ENCODE measurements at regions not wholly inside any gene's neighbourhood (a gene's known extent, or its start where the extent isn't known, plus 50 kb on each side); places are given as distances from the start of the nearest gene placed in this dataset.

DNA sequence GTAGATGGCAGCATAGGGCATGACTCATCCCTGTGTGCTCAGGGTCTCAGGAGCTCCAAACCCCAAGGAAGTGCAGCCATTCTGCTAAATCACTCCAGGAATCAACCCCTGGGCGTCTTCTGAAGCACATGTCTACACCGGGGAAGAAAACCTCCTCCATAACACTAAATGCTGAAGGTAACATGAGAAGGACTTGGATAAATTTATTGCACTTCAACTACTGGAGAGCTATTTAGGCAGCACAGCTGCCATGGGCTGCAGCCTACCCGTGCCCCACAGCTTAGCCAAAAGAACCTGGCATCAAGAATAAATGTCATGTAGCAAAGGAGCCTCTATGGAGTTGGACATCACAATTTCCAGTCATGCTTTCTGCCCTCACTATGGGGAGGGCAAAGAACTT lies 141.7 kb downstream of the GPCPD1 start:
- Histone ChIP-seq H3K9me3 (no peaks in the 10 kb centered on the region), H3K36me3 (ENCODE audit: insufficient read depth in 1 of 2, low read depth in 1 of 2) (no peaks in the 10 kb centered on the region), H3K4me3 (no peak overlapping the region), H3K4me1 (no peaks in the 10 kb centered on the region), H3K27me3 (ENCODE audit: insufficient read depth in 3 of 3, low read length in 2 of 3) (no peaks in the 10 kb centered on the region), H3K27ac (no peak overlapping the region)
- TF ChIP-seq, protein P1, sequence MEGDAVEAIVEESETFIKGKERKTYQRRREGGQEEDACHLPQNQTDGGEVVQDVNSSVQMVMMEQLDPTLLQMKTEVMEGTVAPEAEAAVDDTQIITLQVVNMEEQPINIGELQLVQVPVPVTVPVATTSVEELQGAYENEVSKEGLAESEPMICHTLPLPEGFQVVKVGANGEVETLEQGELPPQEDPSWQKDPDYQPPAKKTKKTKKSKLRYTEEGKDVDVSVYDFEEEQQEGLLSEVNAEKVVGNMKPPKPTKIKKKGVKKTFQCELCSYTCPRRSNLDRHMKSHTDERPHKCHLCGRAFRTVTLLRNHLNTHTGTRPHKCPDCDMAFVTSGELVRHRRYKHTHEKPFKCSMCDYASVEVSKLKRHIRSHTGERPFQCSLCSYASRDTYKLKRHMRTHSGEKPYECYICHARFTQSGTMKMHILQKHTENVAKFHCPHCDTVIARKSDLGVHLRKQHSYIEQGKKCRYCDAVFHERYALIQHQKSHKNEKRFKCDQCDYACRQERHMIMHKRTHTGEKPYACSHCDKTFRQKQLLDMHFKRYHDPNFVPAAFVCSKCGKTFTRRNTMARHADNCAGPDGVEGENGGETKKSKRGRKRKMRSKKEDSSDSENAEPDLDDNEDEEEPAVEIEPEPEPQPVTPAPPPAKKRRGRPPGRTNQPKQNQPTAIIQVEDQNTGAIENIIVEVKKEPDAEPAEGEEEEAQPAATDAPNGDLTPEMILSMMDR (IDR thresholded peaks at IDR 0.05) = no peak
- ATAC-seq (no peak), DNase-seq (no peak)
- intact Hi-C loops (cut with DNase I) = no loop called here
- 11 to 32% (median 17%) methylated on average over 3 of the region's 3 CpGs for WGBS, 3 donors

DNA sequence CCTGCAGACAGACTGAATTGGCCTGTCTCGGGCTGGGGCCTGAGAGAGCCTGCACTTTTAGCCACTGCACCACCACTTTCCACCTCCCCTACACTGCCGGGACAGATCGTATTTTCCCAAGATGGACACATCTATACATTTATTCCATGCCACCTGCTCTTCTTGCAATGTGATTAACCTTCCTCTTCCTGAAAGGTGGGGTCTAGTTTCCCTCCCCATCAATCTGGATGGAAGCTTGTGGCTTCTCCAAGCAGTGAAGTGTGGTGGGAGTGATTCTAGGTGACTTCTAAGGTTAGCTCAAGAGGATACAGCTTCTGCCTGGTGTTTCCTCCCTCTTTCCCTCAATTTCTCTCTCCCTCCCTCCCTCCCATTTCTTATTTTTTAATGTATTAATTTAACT lies 143.7 kb downstream of the GPCPD1 start:
- ATAC-seq (no peak), DNase-seq (no peak)
- 69 to 71% (median 70%) methylated on average over 3 of the region's 3 CpGs for WGBS, 3 donors
- H3K9me3 ChIP-seq = no peaks in the 10 kb centered on the region
- TF ChIP-seq, protein P1 (IDR thresholded peaks at IDR 0.05) = no peak
- no peaks in the 10 kb centered on the region for H3K36me3 ChIP-seq (ENCODE audit: insufficient read depth in 1 of 2, low read depth in 1 of 2)
- intact Hi-C loops (cut with DNase I) = no loop called here
- no peaks in the 10 kb centered on the region for H3K4me1 ChIP-seq
- no peaks in the 10 kb centered on the region for H3K27me3 ChIP-seq (ENCODE audit: insufficient read depth in 3 of 3, low read length in 2 of 3)
- no peak overlapping the region for H3K27ac ChIP-seq
- no peak overlapping the region for H3K4me3 ChIP-seq

DNA sequence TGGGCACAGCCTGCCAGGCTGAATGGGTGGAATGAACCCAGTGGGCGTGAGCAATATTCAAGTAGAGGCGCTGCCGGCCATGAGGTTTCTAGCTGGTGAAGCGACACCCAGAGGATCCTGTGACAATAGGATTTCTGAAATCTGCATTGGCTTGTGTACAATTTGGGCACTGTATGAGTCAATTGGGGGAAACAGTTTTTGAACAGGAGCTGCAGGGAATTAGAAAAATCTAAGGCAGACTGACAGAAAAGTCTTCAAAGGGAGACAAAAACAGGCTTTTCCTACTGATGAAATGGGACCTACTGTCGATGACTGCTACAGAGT lies 145.2 kb downstream of the GPCPD1 start:
- no peak overlapping the region for H3K27ac ChIP-seq
- peaks cover 0 to 3% (median 0%) of the 10 kb centered on the region in 3 donors for H3K27me3 ChIP-seq (ENCODE audit: insufficient read depth in 3 of 3, low read length in 2 of 3)
- intact Hi-C loops (cut with DNase I) = no loop called here
- TF ChIP-seq, protein P1 (IDR thresholded peaks at IDR 0.05) = no peak
- 78 to 84% (median 78%) methylated on average over 5 of the region's 5 CpGs for WGBS, 3 donors
- H3K36me3 ChIP-seq (ENCODE audit: insufficient read depth in 1 of 2, low read depth in 1 of 2) = no peaks in the 10 kb centered on the region
- no peak for ATAC-seq
- no peak for DNase-seq
- no peak overlapping the region for H3K4me3 ChIP-seq
- no peaks in the 10 kb centered on the region for H3K9me3 ChIP-seq
- H3K4me1 ChIP-seq = no peaks in the 10 kb centered on the region

DNA sequence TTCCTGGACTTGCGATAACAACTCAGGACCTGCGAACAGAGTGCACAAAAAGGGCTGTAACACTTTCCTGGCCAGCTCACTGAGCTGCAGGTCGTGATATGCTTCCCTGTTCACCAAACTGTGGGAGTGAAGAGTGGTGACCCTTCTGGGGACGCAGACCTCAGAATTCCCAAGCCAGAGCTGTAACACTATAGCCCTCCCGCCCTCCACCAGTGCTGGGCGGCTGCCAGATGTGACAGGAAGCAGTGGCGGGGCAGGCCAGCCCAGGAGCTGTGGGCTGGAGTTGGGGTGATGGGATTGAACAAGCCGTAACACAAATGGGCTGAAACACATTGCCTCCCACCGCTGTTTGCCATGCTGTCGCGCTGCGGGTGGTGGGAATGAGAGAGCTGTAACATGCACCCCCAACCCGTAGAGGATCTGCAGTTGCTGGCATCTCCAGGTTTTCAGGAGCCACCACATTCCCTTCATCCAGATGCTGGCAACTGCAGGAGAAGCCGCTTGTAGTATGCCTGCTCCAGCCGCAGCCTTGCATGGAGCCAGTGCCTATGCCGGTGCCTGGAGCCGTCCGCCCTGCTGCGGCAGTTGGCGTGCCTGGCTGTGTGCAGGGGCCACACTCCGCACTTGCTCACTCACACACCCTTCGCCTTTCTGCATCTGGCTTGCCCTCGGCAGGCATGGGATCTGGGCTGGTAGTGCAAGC lies 145.8 kb downstream of the GPCPD1 start:
- no peak for ATAC-seq

More for the DNA sequence above, 145.8 kb downstream of the GPCPD1 start:
- TF ChIP-seq, protein P1 (IDR thresholded peaks at IDR 0.05) = no peak
- DNase-seq = no peak
- Histone ChIP-seq H3K4me3 (no peak overlapping the region), H3K4me1 (no peaks in the 10 kb centered on the region), H3K27ac (no peak overlapping the region), H3K9me3 (no peaks in the 10 kb centered on the region), H3K27me3 (ENCODE audit: insufficient read depth in 3 of 3, low read length in 2 of 3) (peaks cover 0 to 3% (median 0%) of the 10 kb centered on the region in 3 donors), H3K36me3 (ENCODE audit: insufficient read depth in 1 of 2, low read depth in 1 of 2) (no peaks in the 10 kb centered on the region)
- 65 to 70% (median 68%) methylated on average over 23 of the region's 23 CpGs for WGBS, 3 donors
- intact Hi-C loops (cut with DNase I) = no loop called here
